NB4 (cell line): ENCODE measurements at regions not wholly inside any gene's neighbourhood (a gene's known extent, or its start where the extent isn't known, plus 50 kb on each side); places are given as distances from the start of the nearest gene placed in this dataset.

Source experiments
- MYC ChIP-seq: IDR thresholded peaks from 2 replicates; pipeline ENCODE4 v1.6.1; 2011; ENCODE audit warnings: low read depth, low read length
- POLR2A ChIP-seq: IDR thresholded peaks from 2 replicates; pipeline ENCODE4 v1.6.1; 2011; ENCODE audit warnings: mild to moderate bottlenecking; ENCODE audit not compliant: insufficient read length; ENCODE audit errors: extremely low read depth
- TF ChIP-seq, protein P1 (sequence below): IDR thresholded peaks from one replicate; pipeline ENCODE4 v1.5.1; 2012; ENCODE audit warnings: low read depth, low read length

GRCh38 chr12:88756153-88756552 is 175.9 kb upstream of the KITLG start:
- TF ChIP-seq MYC (no peak), POLR2A (no peak)
- TF ChIP-seq, protein P1, sequence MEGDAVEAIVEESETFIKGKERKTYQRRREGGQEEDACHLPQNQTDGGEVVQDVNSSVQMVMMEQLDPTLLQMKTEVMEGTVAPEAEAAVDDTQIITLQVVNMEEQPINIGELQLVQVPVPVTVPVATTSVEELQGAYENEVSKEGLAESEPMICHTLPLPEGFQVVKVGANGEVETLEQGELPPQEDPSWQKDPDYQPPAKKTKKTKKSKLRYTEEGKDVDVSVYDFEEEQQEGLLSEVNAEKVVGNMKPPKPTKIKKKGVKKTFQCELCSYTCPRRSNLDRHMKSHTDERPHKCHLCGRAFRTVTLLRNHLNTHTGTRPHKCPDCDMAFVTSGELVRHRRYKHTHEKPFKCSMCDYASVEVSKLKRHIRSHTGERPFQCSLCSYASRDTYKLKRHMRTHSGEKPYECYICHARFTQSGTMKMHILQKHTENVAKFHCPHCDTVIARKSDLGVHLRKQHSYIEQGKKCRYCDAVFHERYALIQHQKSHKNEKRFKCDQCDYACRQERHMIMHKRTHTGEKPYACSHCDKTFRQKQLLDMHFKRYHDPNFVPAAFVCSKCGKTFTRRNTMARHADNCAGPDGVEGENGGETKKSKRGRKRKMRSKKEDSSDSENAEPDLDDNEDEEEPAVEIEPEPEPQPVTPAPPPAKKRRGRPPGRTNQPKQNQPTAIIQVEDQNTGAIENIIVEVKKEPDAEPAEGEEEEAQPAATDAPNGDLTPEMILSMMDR, result no peak
